ENCODE measurements at regions not wholly inside any gene's neighbourhood (a gene's known extent, or its start where the extent isn't known, plus 50 kb on each side); places are given as distances from the start of the nearest gene placed in this dataset.

DNA sequence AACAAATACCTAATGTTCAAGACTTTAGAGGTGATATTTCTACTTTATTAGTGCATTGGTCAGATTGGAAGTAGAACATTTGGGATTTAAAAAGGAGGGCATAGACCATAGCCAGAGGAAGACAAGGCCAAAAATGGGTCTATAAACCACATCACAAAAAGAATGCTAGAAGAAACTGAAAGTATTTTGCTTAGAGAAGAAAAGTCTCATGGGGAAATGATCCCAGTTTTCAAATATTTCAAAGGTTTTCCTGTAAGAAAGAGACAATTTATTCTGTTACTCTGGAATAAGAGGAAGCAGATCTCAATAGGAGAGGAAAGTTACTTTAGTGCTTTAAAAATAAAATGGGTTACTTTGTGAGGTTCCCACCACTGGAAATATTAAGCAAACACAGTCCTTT is 341.4 kb downstream of the TNS1 start:
- no peak overlapping the region for H3K4me3 ChIP-seq (ENCODE audit: control insufficient read depth in 2 of 3, extremely low read depth in 1 of 3, insufficient read depth in 2 of 3, low read depth in 1 of 3, low read length in 3 of 3)
- no peak overlapping the region for H3K4me2 ChIP-seq (ENCODE audit: control insufficient read depth, extremely low read depth, insufficient read depth, low read depth, low read length)
- FAIRE-seq (no peak), DNase-seq (ENCODE audit: low read depth, low spot score) (no peak)
- no peaks in the 10 kb centered on the region for H3K36me3 ChIP-seq (ENCODE audit: control insufficient read depth in 2 of 2, extremely low read depth in 1 of 2, insufficient read depth in 2 of 2, low read length in 2 of 2)
- H3K9me3 ChIP-seq (ENCODE audit: control insufficient read depth, low read depth, low read length), result no peaks in the 10 kb centered on the region
- H3K27ac ChIP-seq (ENCODE audit: control insufficient read depth, insufficient read depth, low read length), result no peak overlapping the region
- no peaks in the 10 kb centered on the region for H3K4me1 ChIP-seq (ENCODE audit: control insufficient read depth, extremely low read depth, insufficient read depth, low read length)
- H2AFZ ChIP-seq (ENCODE audit: control insufficient read depth, low read length), result no peak overlapping the region
- no peaks in the 10 kb centered on the region for H3K79me2 ChIP-seq (ENCODE audit: control insufficient read depth, insufficient read depth, low read length)
- TF ChIP-seq EZH2 (IDR thresholded peaks at IDR 0.05; ENCODE audit: low read length), result no peak
- TF ChIP-seq, protein P1, sequence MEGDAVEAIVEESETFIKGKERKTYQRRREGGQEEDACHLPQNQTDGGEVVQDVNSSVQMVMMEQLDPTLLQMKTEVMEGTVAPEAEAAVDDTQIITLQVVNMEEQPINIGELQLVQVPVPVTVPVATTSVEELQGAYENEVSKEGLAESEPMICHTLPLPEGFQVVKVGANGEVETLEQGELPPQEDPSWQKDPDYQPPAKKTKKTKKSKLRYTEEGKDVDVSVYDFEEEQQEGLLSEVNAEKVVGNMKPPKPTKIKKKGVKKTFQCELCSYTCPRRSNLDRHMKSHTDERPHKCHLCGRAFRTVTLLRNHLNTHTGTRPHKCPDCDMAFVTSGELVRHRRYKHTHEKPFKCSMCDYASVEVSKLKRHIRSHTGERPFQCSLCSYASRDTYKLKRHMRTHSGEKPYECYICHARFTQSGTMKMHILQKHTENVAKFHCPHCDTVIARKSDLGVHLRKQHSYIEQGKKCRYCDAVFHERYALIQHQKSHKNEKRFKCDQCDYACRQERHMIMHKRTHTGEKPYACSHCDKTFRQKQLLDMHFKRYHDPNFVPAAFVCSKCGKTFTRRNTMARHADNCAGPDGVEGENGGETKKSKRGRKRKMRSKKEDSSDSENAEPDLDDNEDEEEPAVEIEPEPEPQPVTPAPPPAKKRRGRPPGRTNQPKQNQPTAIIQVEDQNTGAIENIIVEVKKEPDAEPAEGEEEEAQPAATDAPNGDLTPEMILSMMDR (optimal IDR thresholded peaks at IDR 0.05 in 1 of 3, IDR thresholded peaks at IDR 0.05 in 1 of 3, conservative IDR thresholded peaks at IDR 0.05 in 1 of 3; ENCODE audit: extremely low read depth in 1 of 3, insufficient read depth in 2 of 3, low read length in 3 of 3), result no peak
- H3K9me1 ChIP-seq (ENCODE audit: control insufficient read depth, extremely low read depth, insufficient read depth, low read length), result no peaks in the 10 kb centered on the region
- no peaks in the 10 kb centered on the region for H4K20me1 ChIP-seq (ENCODE audit: control insufficient read depth, extremely low read depth, insufficient read depth, low read length)
- no peak overlapping the region for H3K9ac ChIP-seq (ENCODE audit: control insufficient read depth, extremely low read depth, insufficient read depth, low read length)
- dilution Hi-C loops (cut with MboI; ENCODE audit: extremely low pct_ligation_motif_present, low sequenced_read_pairs), result no loop called here
- H3K27me3 ChIP-seq (ENCODE audit: control insufficient read depth, extremely low read depth, insufficient read depth, low read length), result peaks cover 5% of the 10 kb centered on the region

DNA sequence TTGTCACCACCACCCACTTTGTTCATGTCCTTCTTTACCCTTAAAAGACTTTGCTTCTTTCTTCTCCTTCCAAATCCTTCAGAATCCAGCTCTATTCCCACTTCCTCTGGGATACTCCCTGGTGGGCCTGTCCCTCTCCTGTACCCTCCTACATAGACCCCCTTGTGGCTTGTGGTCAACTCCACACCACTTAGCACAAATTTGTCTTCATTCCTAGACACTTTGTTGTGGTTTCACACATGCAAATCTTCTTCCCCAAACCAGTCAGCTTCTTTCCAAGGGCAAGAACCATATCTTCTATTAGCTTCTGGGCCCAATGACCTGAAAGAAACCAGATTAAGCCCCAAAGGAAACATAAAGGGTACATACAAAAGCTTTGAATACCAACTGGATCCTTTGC is 342.4 kb downstream of the TNS1 start:
- Histone ChIP-seq H3K4me3 (ENCODE audit: control insufficient read depth in 2 of 3, extremely low read depth in 1 of 3, insufficient read depth in 2 of 3, low read depth in 1 of 3, low read length in 3 of 3) (no peak overlapping the region), H4K20me1 (ENCODE audit: control insufficient read depth, extremely low read depth, insufficient read depth, low read length) (no peaks in the 10 kb centered on the region), H2AFZ (ENCODE audit: control insufficient read depth, low read length) (no peak overlapping the region), H3K4me1 (ENCODE audit: control insufficient read depth, extremely low read depth, insufficient read depth, low read length) (no peaks in the 10 kb centered on the region), H3K79me2 (ENCODE audit: control insufficient read depth, insufficient read depth, low read length) (no peaks in the 10 kb centered on the region), H3K9ac (ENCODE audit: control insufficient read depth, extremely low read depth, insufficient read depth, low read length) (no peak overlapping the region), H3K27ac (ENCODE audit: control insufficient read depth, insufficient read depth, low read length) (no peak overlapping the region), H3K9me3 (ENCODE audit: control insufficient read depth, low read depth, low read length) (no peaks in the 10 kb centered on the region), H3K27me3 (ENCODE audit: control insufficient read depth, extremely low read depth, insufficient read depth, low read length) (peaks cover 5% of the 10 kb centered on the region), H3K36me3 (ENCODE audit: control insufficient read depth in 2 of 2, extremely low read depth in 1 of 2, insufficient read depth in 2 of 2, low read length in 2 of 2) (no peaks in the 10 kb centered on the region), H3K9me1 (ENCODE audit: control insufficient read depth, extremely low read depth, insufficient read depth, low read length) (no peaks in the 10 kb centered on the region), H3K4me2 (ENCODE audit: control insufficient read depth, extremely low read depth, insufficient read depth, low read depth, low read length) (no peak overlapping the region)
- dilution Hi-C loops (cut with MboI; ENCODE audit: extremely low pct_ligation_motif_present, low sequenced_read_pairs), result no loop called here
- DNase-seq (ENCODE audit: low read depth, low spot score) (no peak), FAIRE-seq (no peak)
- no peak for TF ChIP-seq EZH2 (IDR thresholded peaks at IDR 0.05; ENCODE audit: low read length)
- TF ChIP-seq, protein P1 (optimal IDR thresholded peaks at IDR 0.05 in 1 of 3, IDR thresholded peaks at IDR 0.05 in 1 of 3, conservative IDR thresholded peaks at IDR 0.05 in 1 of 3; ENCODE audit: extremely low read depth in 1 of 3, insufficient read depth in 2 of 3, low read length in 3 of 3), result no peak

Measured in keratinocyte (primary cell).